ENCODE measurements at regions not wholly inside any gene's neighbourhood (a gene's known extent, or its start where the extent isn't known, plus 50 kb on each side); places are given as distances from the start of the nearest gene placed in this dataset.

DNA sequence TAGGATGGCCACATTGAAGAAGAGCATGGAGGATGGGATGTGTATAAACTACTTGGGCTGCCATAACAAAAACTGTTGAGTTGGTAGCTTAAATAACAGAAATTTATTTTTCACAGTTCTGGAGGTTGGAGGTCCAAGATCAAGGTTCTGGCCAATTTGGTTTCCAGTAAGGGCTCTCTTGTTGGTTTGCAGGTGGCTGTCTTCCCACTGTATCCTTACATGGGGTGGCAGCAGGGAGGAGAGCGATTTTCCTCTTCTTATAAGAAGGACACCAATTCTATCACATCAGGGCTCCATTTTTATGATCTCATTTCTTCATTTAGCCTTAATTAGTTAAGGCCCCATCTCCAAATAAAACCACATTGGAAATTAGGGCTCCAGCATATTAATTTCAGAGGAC is 465.7 kb downstream of the GADD45G start (continued):
- no peak for TF ChIP-seq SP1 (IDR thresholded peaks at IDR 0.05; ENCODE audit: low read depth, low read length)

All from H1 (cell line).